Fibroblast of mammary gland (primary cell): ENCODE measurements at regions not wholly inside any gene's neighbourhood (a gene's known extent, or its start where the extent isn't known, plus 50 kb on each side); places are given as distances from the start of the nearest gene placed in this dataset.

Experiments
- DNase-seq: peaks from one replicate; pipeline ENCODE4 v3.0.0-alpha.2; 2010; ENCODE audit warnings: low read depth
- H3K4me3 ChIP-seq: 2 replicates; pipeline ENCODE4 v1.5.1; 2011; ENCODE audit warnings: low read depth, mild to moderate bottlenecking, low read length, moderate library complexity; ENCODE audit not compliant: control insufficient read depth
- CTCF ChIP-seq: conservative IDR thresholded peaks from 2 replicates; pipeline ENCODE4 v1.5.1; 2011; ENCODE audit warnings: low read depth, low read length, inconsistent platforms; ENCODE audit not compliant: control insufficient read depth, insufficient read depth

- DNase-seq: no peak
- no peak for TF ChIP-seq CTCF
- no peak overlapping the region for H3K4me3 ChIP-seq
Observed at GRCh38 chr6:165229216-165229615, 80.2 kb downstream of the C6orf118 start.

GRCh38 chr6:165227644-165228329 is 81.6 kb downstream of the C6orf118 start:
- no peak for TF ChIP-seq CTCF
- peak; percentile 92 for DNase-seq

GRCh38 chr6:165223736-165224135 is 85.7 kb downstream of the C6orf118 start:
- no peak for TF ChIP-seq CTCF
- H3K4me3 ChIP-seq: no peak overlapping the region
- DNase-seq: no peak

More at GRCh38 chr6:165227644-165228329, 81.6 kb downstream of the C6orf118 start:
- no peak overlapping the region for H3K4me3 ChIP-seq

GRCh38 chr6:165223101-165223500 is 86.3 kb downstream of the C6orf118 start:
- no peak for DNase-seq
- H3K4me3 ChIP-seq: no peak overlapping the region
- TF ChIP-seq CTCF: no peak

- no peak for TF ChIP-seq CTCF
- H3K4me3 ChIP-seq: no peak overlapping the region
Observed at GRCh38 chr6:165222315-165223025, 86.9 kb downstream of the C6orf118 start.

GRCh38 chr6:165220045-165220444 is 89.4 kb downstream of the C6orf118 start:
- no peak overlapping the region for H3K4me3 ChIP-seq
- TF ChIP-seq CTCF: no peak
- no peak for DNase-seq

More at GRCh38 chr6:165222315-165223025, 86.9 kb downstream of the C6orf118 start:
- DNase-seq: peak; percentile 52

GRCh38 chr6:165219629-165220028 is 89.8 kb downstream of the C6orf118 start:
- no peak for DNase-seq
- TF ChIP-seq CTCF: no peak
- no peak overlapping the region for H3K4me3 ChIP-seq
